OCI-LY3 (cell line): ENCODE measurements at regions not wholly inside any gene's neighbourhood (a gene's known extent, or its start where the extent isn't known, plus 50 kb on each side); places are given as distances from the start of the nearest gene placed in this dataset.

Experiments used
- H2AFZ ChIP-seq: fragments of 200-600, 300-600 bp; shearing (Covaris generic); 2 replicates; pipeline ENCODE4 v1.6.0; 2014; ENCODE audit warnings: antibody characterized with exemption, low read depth, low read length
- H3K27ac ChIP-seq: fragments of 200-600, 300-600 bp; sonication (generic); 2 replicates; pipeline ENCODE4 v1.5.1; 2014; ENCODE audit warnings: mild to moderate bottlenecking, low read length, moderate library complexity, mixed read lengths
- H3K27me3 ChIP-seq: fragments of 200-600, 300-600 bp; sonication (generic); 2 replicates; pipeline ENCODE4 v1.6.1; 2014; ENCODE audit warnings: low read depth, low read length, mixed read lengths
- H3K36me3 ChIP-seq: fragments of 200-600, 300-600 bp; sonication (generic); replicated peaks from 2 replicates; pipeline ENCODE3; 2014; ENCODE audit warnings: low read depth, low read length, mixed read lengths
- H3K4me1 ChIP-seq: fragments of 300-600, 200-600 bp; sonication (generic); 2 replicates; pipeline ENCODE4 v1.6.1; 2014; ENCODE audit warnings: low read length, mixed read lengths
- H3K4me2 ChIP-seq: fragments of 200-600, 300-600 bp; sonication (generic); 2 replicates; pipeline ENCODE4 v1.6.1; 2014; ENCODE audit warnings: low read length, mixed read lengths
- H3K4me3 ChIP-seq: fragments of 300-600, 200-600 bp; sonication (generic); 2 replicates; pipeline ENCODE4 v1.5.1; 2014; ENCODE audit warnings: antibody characterized with exemption, mild to moderate bottlenecking, low read length, moderate library complexity
- H3K79me2 ChIP-seq: fragments of 300-600, 200-600 bp; shearing (Covaris generic); 2 replicates; pipeline ENCODE4 v1.6.1; 2014; ENCODE audit warnings: mild to moderate bottlenecking, low read length, mixed read lengths
- H3K9ac ChIP-seq: fragments of 300-600, 200-600 bp; shearing (Covaris generic); 2 replicates; pipeline ENCODE4 v1.6.0; 2014; ENCODE audit warnings: mild to moderate bottlenecking, low read length, moderate library complexity
- H3K9me3 ChIP-seq: fragments of 200-600, 300-600 bp; shearing (Covaris generic); 2 replicates; pipeline ENCODE4 v1.6.1; 2014; ENCODE audit warnings: low read length, mixed read lengths; ENCODE audit not compliant: insufficient read depth
- H4K20me1 ChIP-seq: fragments of 200-600, 300-600 bp; sonication (generic); 2 replicates; pipeline ENCODE4 v1.6.1; 2016; ENCODE audit warnings: low read length, mixed read lengths; ENCODE audit not compliant: insufficient read depth
- CTCF ChIP-seq: fragments of 200-600, 300-600 bp; sonication (generic); IDR thresholded peaks from 2 replicates; pipeline ENCODE4 v1.5.1; 2014; ENCODE audit warnings: antibody characterized with exemption, low read length, low read depth
- EZH2phosphoT487 ChIP-seq: fragments of 200-600 bp; shearing (Covaris generic); IDR thresholded peaks from 2 replicates; pipeline ENCODE4 v1.6.1; 2018; ENCODE audit warnings: antibody characterized with exemption, mixed run types, low read depth

GRCh38 chr7:131068604-131069021 is 259.1 kb upstream of the MKLN1 start:
- no peak overlapping the region for H2AFZ ChIP-seq
- no peaks in the 10 kb centered on the region for H3K79me2 ChIP-seq
- no peaks in the 10 kb centered on the region for H3K9me3 ChIP-seq
- H3K27me3 ChIP-seq = no peaks in the 10 kb centered on the region
- H4K20me1 ChIP-seq = no peaks in the 10 kb centered on the region
- H3K36me3 ChIP-seq = no peaks in the 10 kb centered on the region
- H3K4me1 ChIP-seq = peaks cover 11% of the 10 kb centered on the region
- no peak overlapping the region for H3K4me2 ChIP-seq
- H3K27ac ChIP-seq = no peak overlapping the region
- H3K4me3 ChIP-seq = no peak overlapping the region
- TF ChIP-seq CTCF (peak; percentile 21; the same call in 1 of the 2 replicates), EZH2phosphoT487 (no peak)
- H3K9ac ChIP-seq = no peak overlapping the region

- TF ChIP-seq CTCF (peak; percentile 61), EZH2phosphoT487 (no peak)
- 0 out of 2 replicates have a peak, but pooled peaks cover 2% of the 10 kb centered on the region for H4K20me1 ChIP-seq
- peak overlapping the region; percentile 67 for H3K4me3 ChIP-seq
- H3K9ac ChIP-seq = peak overlapping the region; percentile 48
- H3K79me2 ChIP-seq = no peaks in the 10 kb centered on the region
- no peaks in the 10 kb centered on the region for H3K27me3 ChIP-seq
- H3K9me3 ChIP-seq = no peaks in the 10 kb centered on the region
- H3K27ac ChIP-seq = peak overlapping the region; percentile 51
- H3K4me2 ChIP-seq = peak overlapping the region; percentile 66
- H2AFZ ChIP-seq = peak overlapping the region; percentile 58; the same call in 1 of the 2 replicates
- no peaks in the 10 kb centered on the region for H3K36me3 ChIP-seq
- H3K4me1 ChIP-seq = peaks cover 11% of the 10 kb centered on the region
These were observed 255.7 kb upstream of the MKLN1 start for GRCh38 chr7:131071786-131072504.

- Histone ChIP-seq H3K4me2 (peak overlapping the region; percentile 66), H3K27ac (peak overlapping the region; percentile 51)
These were observed 255.1 kb upstream of the MKLN1 start for GRCh38 chr7:131072505-131073091.

More at GRCh38 chr7:131072505-131073091, 255.1 kb upstream of the MKLN1 start:
- H3K4me1 ChIP-seq = peaks cover 11% of the 10 kb centered on the region
- TF ChIP-seq CTCF (no peak), EZH2phosphoT487 (no peak)
- H3K36me3 ChIP-seq = no peaks in the 10 kb centered on the region
- H4K20me1 ChIP-seq = 0 out of 2 replicates have a peak, but pooled peaks cover 2% of the 10 kb centered on the region
- H3K9ac ChIP-seq = peak overlapping the region; percentile 48
- no peak overlapping the region for H2AFZ ChIP-seq
- peak overlapping the region; percentile 67 for H3K4me3 ChIP-seq
- H3K27me3 ChIP-seq = no peaks in the 10 kb centered on the region
- no peaks in the 10 kb centered on the region for H3K9me3 ChIP-seq
- H3K79me2 ChIP-seq = no peaks in the 10 kb centered on the region
